ENCODE measurements at regions not wholly inside any gene's neighbourhood (a gene's known extent, or its start where the extent isn't known, plus 50 kb on each side); places are given as distances from the start of the nearest gene placed in this dataset.

- Mint-ChIP-seq H3K4me3 (ENCODE audit: unreplicated experiment) (no peak overlapping the region), H3K9me3 (ENCODE audit: unreplicated experiment) (no peaks in the 10 kb centered on the region), H3K27ac (ENCODE audit: low read depth, unreplicated experiment) (no peak overlapping the region), H3K27me3 (ENCODE audit: insufficient read depth, unreplicated experiment) (no peaks in the 10 kb centered on the region), H3K36me3 (ENCODE audit: insufficient read depth, unreplicated experiment) (no peaks in the 10 kb centered on the region), H3K4me1 (ENCODE audit: insufficient read depth, unreplicated experiment) (no peaks in the 10 kb centered on the region)
- ChIA-PET CTCF (no interaction called here), POLR2A (no interaction called here)
- no peak for DNase-seq (ENCODE audit: unreplicated experiment)
- intact Hi-C loops (cut with micrococcal nuclease): no loop called here
- no TSS peak for BruUV-seq (replicated peaks)
- TF ChIP-seq CTCF (IDR thresholded peaks at IDR 0.05; ENCODE audit: unreplicated experiment): no peak
Observed at GRCh38 chr2:188897096-188897495, 77.1 kb upstream of the COL3A1 start.

GRCh38 chr2:188898261-188898660 is 75.9 kb upstream of the COL3A1 start:
- DNase-seq (ENCODE audit: unreplicated experiment): no peak
- H3K27me3 Mint-ChIP-seq (ENCODE audit: insufficient read depth, unreplicated experiment): no peaks in the 10 kb centered on the region
- H3K36me3 Mint-ChIP-seq (ENCODE audit: insufficient read depth, unreplicated experiment): no peaks in the 10 kb centered on the region
- CTCF ChIA-PET: no interaction called here
- no peak overlapping the region for H3K4me3 Mint-ChIP-seq (ENCODE audit: unreplicated experiment)
- TF ChIP-seq CTCF (IDR thresholded peaks at IDR 0.05; ENCODE audit: unreplicated experiment): no peak
- no TSS peak for BruUV-seq (replicated peaks)
- H3K9me3 Mint-ChIP-seq (ENCODE audit: unreplicated experiment): no peaks in the 10 kb centered on the region
- H3K27ac Mint-ChIP-seq (ENCODE audit: low read depth, unreplicated experiment): no peak overlapping the region
- POLR2A ChIA-PET: no interaction called here
- peaks cover 5% of the 10 kb centered on the region for H3K4me1 Mint-ChIP-seq (ENCODE audit: insufficient read depth, unreplicated experiment)
- intact Hi-C loops (cut with micrococcal nuclease): no loop called here

- no peak overlapping the region for H3K4me3 Mint-ChIP-seq (ENCODE audit: unreplicated experiment)
- intact Hi-C loops (cut with micrococcal nuclease): no loop called here
- peaks cover 6% of the 10 kb centered on the region for H3K4me1 Mint-ChIP-seq (ENCODE audit: insufficient read depth, unreplicated experiment)
- no peaks in the 10 kb centered on the region for H3K27me3 Mint-ChIP-seq (ENCODE audit: insufficient read depth, unreplicated experiment)
- H3K9me3 Mint-ChIP-seq (ENCODE audit: unreplicated experiment): no peaks in the 10 kb centered on the region
- no TSS peak for BruUV-seq (replicated peaks)
- no peak for TF ChIP-seq CTCF (IDR thresholded peaks at IDR 0.05; ENCODE audit: unreplicated experiment)
- POLR2A ChIA-PET: interaction anchor here (0.6 kb wide), 1 partner anchor 303 kb away, joined by 3 read pairs; no protein-coding TSS in a partner anchor
- H3K36me3 Mint-ChIP-seq (ENCODE audit: insufficient read depth, unreplicated experiment): no peaks in the 10 kb centered on the region
- CTCF ChIA-PET: no interaction called here
- peak overlapping the region; percentile 36 for H3K27ac Mint-ChIP-seq (ENCODE audit: low read depth, unreplicated experiment)
- DNase-seq (ENCODE audit: unreplicated experiment): peak; percentile 35
Observed at GRCh38 chr2:188902901-188903491, 71.2 kb upstream of the COL3A1 start.

GRCh38 chr2:188903740-188904139 is 70.4 kb upstream of the COL3A1 start:
- Mint-ChIP-seq H3K9me3 (ENCODE audit: unreplicated experiment) (no peaks in the 10 kb centered on the region), H3K27ac (ENCODE audit: low read depth, unreplicated experiment) (no peak overlapping the region), H3K4me1 (ENCODE audit: insufficient read depth, unreplicated experiment) (peaks cover 6% of the 10 kb centered on the region), H3K36me3 (ENCODE audit: insufficient read depth, unreplicated experiment) (no peaks in the 10 kb centered on the region), H3K27me3 (ENCODE audit: insufficient read depth, unreplicated experiment) (no peaks in the 10 kb centered on the region), H3K4me3 (ENCODE audit: unreplicated experiment) (no peak overlapping the region)
- DNase-seq (ENCODE audit: unreplicated experiment): no peak
- intact Hi-C loops (cut with micrococcal nuclease): no loop called here
- ChIA-PET POLR2A (no interaction called here), CTCF (no interaction called here)
- no TSS peak for BruUV-seq (replicated peaks)
- no peak for TF ChIP-seq CTCF (IDR thresholded peaks at IDR 0.05; ENCODE audit: unreplicated experiment)
